UCSD-AML1 (cell line): ENCODE measurements at regions not wholly inside any gene's neighbourhood (a gene's known extent, or its start where the extent isn't known, plus 50 kb on each side); places are given as distances from the start of the nearest gene placed in this dataset.
"Not testable (repeated sequence)": the region's sequence is repeated elsewhere in the genome, so short reads cannot be mapped to it uniquely, and the experiment has no call there.

ENCODE experiments used
- DNase-seq: peaks from one replicate; lab custom pipeline; 2025; ENCODE audit not compliant: unreplicated experiment; lab: John Stamatoyannopoulos, UW

GRCh38 chr9:95587021-95587964 is 70.5 kb upstream of the PTCH1 start:
- no peak for DNase-seq

- DNase-seq, result no peak
These were observed 69.6 kb upstream of the PTCH1 start for GRCh38 chr9:95586326-95586725.

- DNase-seq, result no peak
These were observed 69.1 kb upstream of the PTCH1 start for GRCh38 chr9:95585824-95586223.

- DNase-seq, result no peak
These were observed 67.4 kb upstream of the PTCH1 start for GRCh38 chr9:95584176-95584575.

GRCh38 chr9:95581900-95582299 is 65.1 kb upstream of the PTCH1 start:
- no peak for DNase-seq

- no peak for DNase-seq
These were observed 64.3 kb upstream of the PTCH1 start for GRCh38 chr9:95580812-95581761.

GRCh38 chr9:95574866-95575553 is 58.2 kb upstream of the PTCH1 start:
- DNase-seq, result no peak

- peak; percentile 65 for DNase-seq
These were observed 57.4 kb upstream of the PTCH1 start for GRCh38 chr9:95574176-95574575.

GRCh38 chr9:95573463-95573862 is 56.7 kb upstream of the PTCH1 start:
- DNase-seq, result no peak

GRCh38 chr9:95572381-95573151 is 55.8 kb upstream of the PTCH1 start:
- DNase-seq, result no peak

- DNase-seq, result peak; percentile 32
These were observed 53.9 kb upstream of the PTCH1 start for GRCh38 chr9:95570646-95571045.

- no peak for DNase-seq
These were observed 53.4 kb upstream of the PTCH1 start for GRCh38 chr9:95570150-95570549.

- not testable (repeated sequence) for DNase-seq
These were observed 52.0 kb upstream of the PTCH1 start for GRCh38 chr9:95568735-95569134.
